H1 (cell line): ENCODE measurements at regions not wholly inside any gene's neighbourhood (a gene's known extent, or its start where the extent isn't known, plus 50 kb on each side); places are given as distances from the start of the nearest gene placed in this dataset.

Experiments
- CTCF ChIA-PET: fragments of 300-600 bp; sonication (Branson Sonifier 250); formaldehyde crosslinking; loops from one replicate; lab custom pipeline; 2021; ENCODE audit not compliant: partially characterized antibody; lab: Charles Lee
- POLR2A ChIA-PET: fragments of 300-600 bp; sonication (Branson Sonifier 250); formaldehyde crosslinking; loops from one replicate; lab custom pipeline; 2021; ENCODE audit warnings: inconsistent platforms; ENCODE audit not compliant: partially characterized antibody; lab: Charles Lee
- DNase-seq, 2 experiments: peaks; one replicate each; pipeline versions ENCODE4 v3.0.0 to v3.0.0-alpha.2; 2010 to 2022; ENCODE audit warnings: low spot score in 2 of 2, low read depth in 1 of 2, mixed read lengths in 1 of 2
- FAIRE-seq: peaks from 2 replicates; lab custom pipeline; 2011; peaks lifted over from hg19 to GRCh38; lab: Jason Lieb, UNC
- H2AFZ ChIP-seq: 2 replicates; pipeline ENCODE4 v1.8.1; 2012; ENCODE audit warnings: low read length, inconsistent platforms
- H2AK5ac ChIP-seq: 2 replicates; pipeline ENCODE4 v1.6.1; 2013; ENCODE audit warnings: low read depth, low read length
- H2BK120ac ChIP-seq: replicated peaks from 2 replicates; pipeline ENCODE3; 2013; ENCODE audit warnings: low read depth, low read length, inconsistent platforms
- H2BK12ac ChIP-seq: 2 replicates; pipeline ENCODE4 v1.6.1; 2013; ENCODE audit warnings: low read depth, low read length
- H2BK15ac ChIP-seq: 2 replicates; pipeline ENCODE4 v1.6.1; 2013; ENCODE audit warnings: low read length
- H2BK20ac ChIP-seq: 2 replicates; pipeline ENCODE4 v1.6.1; 2013; ENCODE audit warnings: low read length
- H2BK5ac ChIP-seq: 2 replicates; pipeline ENCODE4 v1.6.1; 2013; ENCODE audit warnings: low read depth, low read length
- H3K14ac ChIP-seq: 2 replicates; pipeline ENCODE4 v1.6.1; 2013; ENCODE audit warnings: inconsistent platforms; ENCODE audit not compliant: insufficient read length
- H3K18ac ChIP-seq: 2 replicates; pipeline ENCODE4 v1.6.1; 2013; ENCODE audit warnings: low read length; ENCODE audit errors: extremely low read depth
- H3K23ac ChIP-seq: 2 replicates; pipeline ENCODE4 v1.6.1; 2013; ENCODE audit warnings: inconsistent platforms; ENCODE audit not compliant: insufficient read length
- H3K23me2 ChIP-seq: 2 replicates; pipeline ENCODE4 v1.6.1; 2013; ENCODE audit warnings: low read depth, low read length
- H3K27ac ChIP-seq: 2 replicates; pipeline ENCODE4 v1.6.1; 2011; ENCODE audit warnings: low read depth, low read length, inconsistent platforms
- H3K27me3 ChIP-seq, 4 experiments: replicated peaks in 1 of 4; 1 replicate in 1 of 4; 2 replicates in 3 of 4; pipeline versions ENCODE4 v1.6.1 to v1.8.1; 2011 to 2013; ENCODE audit warnings: low read length in 3 of 4, mild to moderate bottlenecking in 3 of 4, inconsistent platforms in 2 of 4, mixed read lengths in 2 of 4, moderate library complexity in 1 of 4; ENCODE audit not compliant: control insufficient read depth in 3 of 4, insufficient read depth in 3 of 4; ENCODE audit errors: extremely low read depth in 1 of 4
- H3K36me3 ChIP-seq, 4 experiments: 2 replicates each; pipeline versions ENCODE4 v1.6.1 to v1.8.1; 2011 to 2013; ENCODE audit warnings: mild to moderate bottlenecking in 4 of 4, low read length in 3 of 4, moderate library complexity in 2 of 4, control low read depth in 1 of 4, inconsistent platforms in 1 of 4; ENCODE audit not compliant: insufficient read depth in 4 of 4, control insufficient read depth in 2 of 4
- H3K4ac ChIP-seq: replicated peaks from 2 replicates; pipeline ENCODE3; 2013; ENCODE audit warnings: low read length, low read depth, mixed read lengths, inconsistent platforms; ENCODE audit not compliant: insufficient read length
- H3K4me1 ChIP-seq, 4 experiments: replicated peaks in 1 of 4; 1 replicate in 1 of 4; 2 replicates in 3 of 4; pipeline versions ENCODE4 v1.6.1 to v1.8.1; 2011 to 2013; ENCODE audit warnings: low read length in 3 of 4, inconsistent platforms in 2 of 4, mixed read lengths in 1 of 4; ENCODE audit not compliant: insufficient read depth in 4 of 4, control insufficient read depth in 3 of 4
- H3K4me2 ChIP-seq, 2 experiments: 2 replicates each; pipeline versions ENCODE4 v1.6.1 to v1.8.1; 2011 to 2013; ENCODE audit warnings: low read depth in 2 of 2, low read length in 2 of 2, control low read depth in 1 of 2, inconsistent platforms in 1 of 2, mild to moderate bottlenecking in 1 of 2; ENCODE audit not compliant: insufficient read depth in 1 of 2
- H3K4me3 ChIP-seq, 4 experiments: fragments of 200-600, 300-600 bp in 1 of 4; sonication (generic), shearing (Covaris generic), sonication (Bioruptor Twin) in 1 of 4; 2 replicates each; pipeline versions ENCODE4 v1.5.1 to v1.8.1; 2011 to 2016; ENCODE audit warnings: low read length in 4 of 4, low read depth in 3 of 4, control low read depth in 2 of 4, inconsistent platforms in 2 of 4, mild to moderate bottlenecking in 2 of 4, mixed read lengths in 1 of 4, moderate library complexity in 1 of 4; ENCODE audit not compliant: insufficient read depth in 2 of 4; ENCODE audit errors: extremely low read depth in 1 of 4
- H3K56ac ChIP-seq: replicated peaks from 2 replicates; pipeline ENCODE3; 2013; ENCODE audit warnings: low read depth, mild to moderate bottlenecking, mixed read lengths, low read length, inconsistent platforms; ENCODE audit not compliant: insufficient read length
- H3K79me1 ChIP-seq: 2 replicates; pipeline ENCODE4 v1.6.1; 2013; ENCODE audit warnings: low read depth, low read length, control low read depth
- H3K79me2 ChIP-seq, 2 experiments: 2 replicates each; pipeline versions ENCODE4 v1.6.1 to v1.8.1; 2012 to 2013; ENCODE audit warnings: low read length in 2 of 2, mild to moderate bottlenecking in 2 of 2, inconsistent platforms in 1 of 2; ENCODE audit not compliant: insufficient read depth in 2 of 2, control insufficient read depth in 1 of 2
- H3K9ac ChIP-seq, 4 experiments: replicated peaks in 1 of 4; 1 replicate in 1 of 4; 2 replicates in 3 of 4; pipeline versions ENCODE4 v1.6.1 to v1.8.1; 2011 to 2013; ENCODE audit warnings: low read depth in 3 of 4, low read length in 3 of 4, control low read depth in 2 of 4, mild to moderate bottlenecking in 2 of 4, moderate library complexity in 2 of 4, inconsistent platforms in 1 of 4; ENCODE audit errors: extremely low read depth in 1 of 4
- H3K9me3 ChIP-seq, 2 experiments: 2 replicates each; pipeline versions ENCODE4 v1.6.1 to v1.8.1; 2012 to 2013; ENCODE audit warnings: mild to moderate bottlenecking in 2 of 2, moderate library complexity in 2 of 2, control low read depth in 1 of 2, inconsistent platforms in 1 of 2, low read depth in 1 of 2, low read length in 1 of 2, mixed read lengths in 1 of 2; ENCODE audit not compliant: insufficient read depth in 2 of 2
- H4K20me1 ChIP-seq, 2 experiments: replicated peaks in 1 of 2; 2 replicates each; pipeline versions ENCODE3 to v1.8.1; 2011 to 2013; ENCODE audit warnings: inconsistent platforms in 2 of 2, low read length in 2 of 2, mild to moderate bottlenecking in 1 of 2; ENCODE audit not compliant: insufficient read depth in 2 of 2, control insufficient read depth in 1 of 2
- H4K5ac ChIP-seq: 2 replicates; pipeline ENCODE4 v1.6.1; 2013; ENCODE audit warnings: low read length, low read depth, mixed read lengths, inconsistent platforms; ENCODE audit not compliant: insufficient read length
- H4K8ac ChIP-seq: 2 replicates; pipeline ENCODE4 v1.8.0; 2013; ENCODE audit warnings: mild to moderate bottlenecking, moderate library complexity, low read length, inconsistent platforms; ENCODE audit not compliant: insufficient read depth; ENCODE audit errors: extremely low read depth
- H4K91ac ChIP-seq: replicated peaks from 2 replicates; pipeline ENCODE3; 2013; ENCODE audit warnings: low read length, mixed read lengths, inconsistent platforms; ENCODE audit not compliant: insufficient read length
- CREB1 ChIP-seq: IDR thresholded peaks from 2 replicates; pipeline ENCODE4 v1.6.1; 2012; ENCODE audit warnings: inconsistent platforms
- E2F6 ChIP-seq: IDR thresholded peaks from 2 replicates; pipeline ENCODE4 v1.6.1; 2012; ENCODE audit warnings: inconsistent platforms
- EGR1 ChIP-seq: IDR thresholded peaks from 2 replicates; pipeline ENCODE4 v1.6.1; 2011; ENCODE audit warnings: low read depth, low read length, borderline replicate concordance
- KDM1A ChIP-seq: fragments of 200-600, 300-600 bp; sonication (generic); IDR thresholded peaks from 2 replicates; pipeline ENCODE4 v1.7.1; 2016; ENCODE audit warnings: mild to moderate bottlenecking, low read length, borderline replicate concordance
- KDM5A ChIP-seq: fragments of 200-600 bp; IDR thresholded peaks from 2 replicates; pipeline ENCODE4 v1.7.1; 2012; ENCODE audit warnings: mild to moderate bottlenecking, low read length, inconsistent platforms, mixed read lengths
- WGBS, 2 experiments: shearing (Covaris generic) in 1 of 2; methylation state at CpG; one replicate each; pipeline versions ENCODE4 v1.1.6 to v1.1.7; 2013 to 2015; ENCODE audit warnings: low lambda C conversion rate in 2 of 2, mixed read lengths in 2 of 2, inconsistent platforms in 1 of 2, low coverage in 1 of 2, missing lambda C conversion rate in 1 of 2; ENCODE audit not compliant: insufficient replicate concordance in 2 of 2, insufficient coverage in 1 of 2, insufficient read length in 1 of 2; ENCODE audit errors: extremely low coverage in 1 of 2, missing lambda C conversion rate in 1 of 2; 5-methylcytosine and 5-hydroxymethylcytosine counted together

GRCh38 chr2:220593526-220593925 lies 966.1 kb downstream of the SLC4A3 start:
- no peak overlapping the region for H3K14ac ChIP-seq
- H2BK12ac ChIP-seq = no peak overlapping the region
- no peaks in the 10 kb centered on the region for H3K9me3 ChIP-seq
- no peak overlapping the region for H3K27ac ChIP-seq
- no peaks in the 10 kb centered on the region for H3K79me2 ChIP-seq
- no peaks in the 10 kb centered on the region for H3K36me3 ChIP-seq
- H4K5ac ChIP-seq = no peak overlapping the region
- H2BK120ac ChIP-seq = no peak overlapping the region
- 56% methylated on average over 1 of the region's 1 CpG; no CpG with 5 or more reads in 1 of the 2 experiments for WGBS, 2 experiments
- H3K27me3 ChIP-seq = no peaks in the 10 kb centered on the region
- FAIRE-seq (no peak), DNase-seq (no peak)
- no peak overlapping the region for H3K9ac ChIP-seq
- H3K4ac ChIP-seq = no peak overlapping the region
- no peak overlapping the region for H4K91ac ChIP-seq
- no peak overlapping the region for H3K18ac ChIP-seq
- CTCF ChIA-PET = no interaction called here
- no peaks in the 10 kb centered on the region for H3K23me2 ChIP-seq
- no peaks in the 10 kb centered on the region for H3K79me1 ChIP-seq
- no peak overlapping the region for H2BK20ac ChIP-seq
- no peak overlapping the region for H3K56ac ChIP-seq
- no peak overlapping the region for H2BK15ac ChIP-seq
- H2AK5ac ChIP-seq = no peak overlapping the region
- no peaks in the 10 kb centered on the region for H4K20me1 ChIP-seq
- H2BK5ac ChIP-seq = no peak overlapping the region
- H3K4me3 ChIP-seq = no peak overlapping the region
- H2AFZ ChIP-seq = no peak overlapping the region
- no peaks in the 10 kb centered on the region for H3K4me1 ChIP-seq
- no peak overlapping the region for H3K23ac ChIP-seq
- POLR2A ChIA-PET = no interaction called here
- no peak overlapping the region for H3K4me2 ChIP-seq
- H4K8ac ChIP-seq = no peak overlapping the region
- TF ChIP-seq KDM1A = no peak
- no peak for TF ChIP-seq E2F6
- no peak for TF ChIP-seq CREB1
- TF ChIP-seq EGR1 = no peak
- no peak for TF ChIP-seq KDM5A
